HL-60 (cell line): ENCODE measurements at regions not wholly inside any gene's neighbourhood (a gene's known extent, or its start where the extent isn't known, plus 50 kb on each side); places are given as distances from the start of the nearest gene placed in this dataset.

ENCODE experiments used
- DNase-seq, 2 experiments: peaks; one replicate each; pipeline ENCODE4 v3.0.0-alpha.2; 2010 to 2020; ENCODE audit warnings: low read depth in 1 of 2, low spot score in 1 of 2
- H3K27ac ChIP-seq: fragments of 250-450 bp; sonication (Bioruptor Pico); replicated peaks from 2 replicates; pipeline ENCODE4 v1.5.1; 2020; ENCODE audit warnings: mild to moderate bottlenecking, moderate library complexity
- H3K27me3 ChIP-seq: fragments of 250-450 bp; sonication (Bioruptor Pico); 2 replicates; pipeline ENCODE4 v1.5.1; 2021; ENCODE audit warnings: mild to moderate bottlenecking, moderate library complexity; ENCODE audit not compliant: insufficient read depth, poor library complexity, severe bottlenecking
- H3K4me3 ChIP-seq: replicated peaks from 2 replicates; pipeline ENCODE4 v1.5.1; 2011; ENCODE audit warnings: mild to moderate bottlenecking, control low read depth, low read length; ENCODE audit not compliant: insufficient read depth
- GABPA ChIP-seq: IDR thresholded peaks from 2 replicates; pipeline ENCODE4 v1.6.1; 2012; ENCODE audit warnings: low read depth
- POLR2AphosphoS5 ChIP-seq: IDR thresholded peaks from 2 replicates; pipeline ENCODE4 v1.6.1; 2012; ENCODE audit warnings: low read depth
- SPI1 ChIP-seq: IDR thresholded peaks from 2 replicates; pipeline ENCODE4 v1.6.1; 2012; ENCODE audit warnings: low read depth, mild to moderate bottlenecking, borderline replicate concordance
- TF ChIP-seq, protein P1 (sequence below): IDR thresholded peaks from 2 replicates; pipeline ENCODE4 v1.6.1; 2012; ENCODE audit warnings: low read depth; ENCODE audit not compliant: insufficient replicate concordance
- TF ChIP-seq, protein P2 (sequence below): IDR thresholded peaks from one replicate; pipeline ENCODE4 v1.5.1; 2011; ENCODE audit warnings: low read length, control low read depth, inconsistent platforms; ENCODE audit not compliant: insufficient read depth

DNA sequence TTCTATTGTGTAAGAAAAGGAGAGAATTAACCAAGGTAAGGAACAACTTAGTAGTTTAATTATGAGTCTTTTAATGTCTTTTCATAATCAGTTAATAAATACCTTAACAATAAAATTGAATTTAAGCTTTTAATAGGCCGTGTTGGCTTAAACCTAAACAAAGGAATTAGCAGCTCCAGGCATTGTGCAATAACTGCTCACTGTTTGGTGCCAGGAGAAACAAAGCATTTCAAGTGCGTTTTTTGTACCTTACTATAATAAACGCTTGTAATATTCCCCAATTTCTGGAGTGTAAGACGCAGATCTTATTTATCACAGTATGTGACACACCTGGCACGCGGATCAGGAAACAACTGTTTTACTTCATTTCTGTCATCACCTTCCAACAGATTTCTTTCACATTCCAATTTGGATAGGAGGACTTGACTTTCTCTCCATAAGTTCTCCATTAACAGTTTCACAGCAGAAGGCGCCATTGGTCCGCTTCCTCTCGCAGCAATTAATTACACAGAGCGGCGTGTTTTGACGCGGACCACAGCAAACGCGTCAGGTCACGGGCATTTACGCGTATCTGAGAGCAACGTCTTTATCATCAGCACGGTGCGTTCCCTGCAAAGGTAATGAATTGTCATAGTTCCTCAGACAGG is 335.8 kb upstream of the NT5E start:
- Histone ChIP-seq H3K27ac (no peak overlapping the region), H3K4me3 (no peak overlapping the region), H3K27me3 (peaks cover 2% of the 10 kb centered on the region)
- DNase-seq = no peak
- no peak for TF ChIP-seq POLR2AphosphoS5
- TF ChIP-seq, protein P1, sequence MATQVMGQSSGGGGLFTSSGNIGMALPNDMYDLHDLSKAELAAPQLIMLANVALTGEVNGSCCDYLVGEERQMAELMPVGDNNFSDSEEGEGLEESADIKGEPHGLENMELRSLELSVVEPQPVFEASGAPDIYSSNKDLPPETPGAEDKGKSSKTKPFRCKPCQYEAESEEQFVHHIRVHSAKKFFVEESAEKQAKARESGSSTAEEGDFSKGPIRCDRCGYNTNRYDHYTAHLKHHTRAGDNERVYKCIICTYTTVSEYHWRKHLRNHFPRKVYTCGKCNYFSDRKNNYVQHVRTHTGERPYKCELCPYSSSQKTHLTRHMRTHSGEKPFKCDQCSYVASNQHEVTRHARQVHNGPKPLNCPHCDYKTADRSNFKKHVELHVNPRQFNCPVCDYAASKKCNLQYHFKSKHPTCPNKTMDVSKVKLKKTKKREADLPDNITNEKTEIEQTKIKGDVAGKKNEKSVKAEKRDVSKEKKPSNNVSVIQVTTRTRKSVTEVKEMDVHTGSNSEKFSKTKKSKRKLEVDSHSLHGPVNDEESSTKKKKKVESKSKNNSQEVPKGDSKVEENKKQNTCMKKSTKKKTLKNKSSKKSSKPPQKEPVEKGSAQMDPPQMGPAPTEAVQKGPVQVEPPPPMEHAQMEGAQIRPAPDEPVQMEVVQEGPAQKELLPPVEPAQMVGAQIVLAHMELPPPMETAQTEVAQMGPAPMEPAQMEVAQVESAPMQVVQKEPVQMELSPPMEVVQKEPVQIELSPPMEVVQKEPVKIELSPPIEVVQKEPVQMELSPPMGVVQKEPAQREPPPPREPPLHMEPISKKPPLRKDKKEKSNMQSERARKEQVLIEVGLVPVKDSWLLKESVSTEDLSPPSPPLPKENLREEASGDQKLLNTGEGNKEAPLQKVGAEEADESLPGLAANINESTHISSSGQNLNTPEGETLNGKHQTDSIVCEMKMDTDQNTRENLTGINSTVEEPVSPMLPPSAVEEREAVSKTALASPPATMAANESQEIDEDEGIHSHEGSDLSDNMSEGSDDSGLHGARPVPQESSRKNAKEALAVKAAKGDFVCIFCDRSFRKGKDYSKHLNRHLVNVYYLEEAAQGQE = no peak
- TF ChIP-seq GABPA = no peak
- TF ChIP-seq, protein P2, sequence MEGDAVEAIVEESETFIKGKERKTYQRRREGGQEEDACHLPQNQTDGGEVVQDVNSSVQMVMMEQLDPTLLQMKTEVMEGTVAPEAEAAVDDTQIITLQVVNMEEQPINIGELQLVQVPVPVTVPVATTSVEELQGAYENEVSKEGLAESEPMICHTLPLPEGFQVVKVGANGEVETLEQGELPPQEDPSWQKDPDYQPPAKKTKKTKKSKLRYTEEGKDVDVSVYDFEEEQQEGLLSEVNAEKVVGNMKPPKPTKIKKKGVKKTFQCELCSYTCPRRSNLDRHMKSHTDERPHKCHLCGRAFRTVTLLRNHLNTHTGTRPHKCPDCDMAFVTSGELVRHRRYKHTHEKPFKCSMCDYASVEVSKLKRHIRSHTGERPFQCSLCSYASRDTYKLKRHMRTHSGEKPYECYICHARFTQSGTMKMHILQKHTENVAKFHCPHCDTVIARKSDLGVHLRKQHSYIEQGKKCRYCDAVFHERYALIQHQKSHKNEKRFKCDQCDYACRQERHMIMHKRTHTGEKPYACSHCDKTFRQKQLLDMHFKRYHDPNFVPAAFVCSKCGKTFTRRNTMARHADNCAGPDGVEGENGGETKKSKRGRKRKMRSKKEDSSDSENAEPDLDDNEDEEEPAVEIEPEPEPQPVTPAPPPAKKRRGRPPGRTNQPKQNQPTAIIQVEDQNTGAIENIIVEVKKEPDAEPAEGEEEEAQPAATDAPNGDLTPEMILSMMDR = no peak
- TF ChIP-seq SPI1 = no peak

DNA sequence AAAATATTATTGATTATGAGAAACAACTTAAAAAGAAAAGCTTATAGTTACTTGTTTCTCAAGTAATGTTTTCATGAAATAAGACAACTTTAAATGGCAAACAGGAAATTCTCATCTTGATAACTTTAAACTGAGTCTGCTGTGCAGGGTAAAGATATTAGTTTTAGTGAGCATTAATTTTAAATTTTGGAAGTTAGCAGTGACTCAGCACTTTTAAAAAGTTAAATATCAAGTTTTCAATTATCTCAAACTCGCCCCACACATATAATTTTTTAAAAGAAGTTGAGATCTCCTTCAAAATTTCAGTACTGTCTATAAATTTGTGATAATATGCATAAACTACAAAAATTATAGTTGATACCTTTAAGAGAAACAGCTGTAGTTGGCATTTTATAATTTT is 337.3 kb upstream of the NT5E start:
- DNase-seq = no peak
- Histone ChIP-seq H3K27ac (no peak overlapping the region), H3K4me3 (no peak overlapping the region), H3K27me3 (peaks cover 2% of the 10 kb centered on the region)
- TF ChIP-seq POLR2AphosphoS5 = no peak
- TF ChIP-seq SPI1 = no peak
- TF ChIP-seq, protein P1 = no peak
- no peak for TF ChIP-seq GABPA
- TF ChIP-seq, protein P2 = no peak

GRCh38 chr6:85111481-85112011 is 338.3 kb upstream of the NT5E start:
- TF ChIP-seq POLR2AphosphoS5 (no peak), GABPA (no peak), SPI1 (no peak)
- TF ChIP-seq, protein P1 = no peak
- TF ChIP-seq, protein P2 = no peak
- DNase-seq = no peak
- H3K27ac ChIP-seq = no peak overlapping the region

More at GRCh38 chr6:85111481-85112011, 338.3 kb upstream of the NT5E start:
- Histone ChIP-seq H3K27me3 (peaks cover 2% of the 10 kb centered on the region), H3K4me3 (no peak overlapping the region)
